ENCODE measurements at regions not wholly inside any gene's neighbourhood (a gene's known extent, or its start where the extent isn't known, plus 50 kb on each side); places are given as distances from the start of the nearest gene placed in this dataset.

DNA sequence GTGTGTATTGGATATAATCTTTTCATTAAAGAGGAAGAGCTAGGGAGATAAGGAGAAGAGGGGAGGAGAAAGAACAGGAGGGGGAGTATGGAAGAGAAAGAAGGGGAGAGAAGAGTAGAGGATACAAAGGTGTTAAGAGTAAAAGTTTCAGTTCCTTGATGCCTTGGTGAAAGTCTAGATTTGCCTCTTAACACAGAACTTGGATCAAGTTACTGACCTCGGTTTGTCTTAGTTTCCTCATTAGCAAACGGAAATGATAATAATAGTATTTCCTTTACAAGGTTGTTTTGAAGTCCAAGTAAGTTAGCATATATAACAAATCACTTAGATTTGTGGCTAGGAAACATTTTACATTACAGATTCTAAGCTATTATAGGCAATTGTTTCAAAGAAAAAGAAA lies 287.1 kb downstream of the PPARGC1A start:
- POLR2A ChIA-PET (ENCODE audit: low non-redundant PET): no interaction called here
- DNase-seq (ENCODE audit: low spot score): no peak
- H3K27ac ChIP-seq: no peak overlapping the region
- TF ChIP-seq CTCF (conservative IDR thresholded peaks at IDR 0.05; ENCODE audit: low read depth): no peak
- CTCF ChIA-PET: no interaction called here

DNA sequence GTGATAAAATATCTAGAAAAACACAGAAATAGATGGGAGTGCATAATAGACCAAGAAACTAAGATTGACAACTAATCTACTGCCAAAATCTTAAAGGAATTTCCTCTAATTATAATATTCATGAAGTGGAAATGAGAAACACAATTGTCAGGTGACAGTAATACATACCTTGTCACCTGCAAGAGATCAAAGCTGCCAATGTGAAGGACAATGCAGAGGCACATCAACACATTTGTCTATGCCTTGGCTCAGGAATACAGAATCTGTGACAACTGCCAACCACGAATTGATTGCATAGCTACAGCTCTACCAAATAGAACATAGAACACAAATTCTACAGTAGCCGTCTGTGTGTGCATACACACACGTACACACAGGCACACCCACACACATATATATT lies 295.7 kb downstream of the PPARGC1A start:
- POLR2A ChIA-PET (ENCODE audit: low non-redundant PET): no interaction called here
- no peak overlapping the region for H3K27ac ChIP-seq
- DNase-seq (ENCODE audit: low spot score): no peak
- CTCF ChIA-PET: interaction anchor here (0.6 kb wide), 1 partner anchor 545 kb away, joined by 3 read pairs; no protein-coding TSS in a partner anchor
- no peak for TF ChIP-seq CTCF (conservative IDR thresholded peaks at IDR 0.05; ENCODE audit: low read depth)

GRCh38 chr4:23590431-23590830 lies 299.4 kb downstream of the PPARGC1A start:
- DNase-seq (ENCODE audit: low spot score): no peak
- ChIA-PET CTCF (no interaction called here), POLR2A (ENCODE audit: low non-redundant PET) (no interaction called here)
- TF ChIP-seq CTCF (conservative IDR thresholded peaks at IDR 0.05; ENCODE audit: low read depth): no peak
- H3K27ac ChIP-seq: no peak overlapping the region

DNA sequence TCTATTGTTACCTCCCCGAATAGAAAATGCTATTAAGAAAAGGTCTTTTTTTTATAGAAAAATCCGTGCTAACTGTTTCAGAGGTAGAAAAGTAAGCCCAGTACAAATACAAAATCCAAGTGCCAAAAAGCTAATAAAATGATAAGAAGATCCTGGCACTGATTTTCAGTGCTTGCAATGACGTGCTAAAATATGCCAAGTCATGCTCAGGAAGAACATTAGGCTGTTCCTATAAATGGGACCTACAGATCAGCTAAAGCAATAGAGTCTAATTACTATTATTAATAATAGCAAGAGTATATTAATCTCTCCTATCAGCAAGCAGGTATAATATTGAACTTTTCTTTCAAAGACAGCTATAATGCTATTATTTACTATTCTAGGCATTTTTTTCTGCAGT lies 305.8 kb downstream of the PPARGC1A start:
- TF ChIP-seq CTCF (conservative IDR thresholded peaks at IDR 0.05; ENCODE audit: low read depth): no peak
- ChIA-PET POLR2A (ENCODE audit: low non-redundant PET) (no interaction called here), CTCF (interaction anchor here (0.6 to 1.0 kb wide), 2 partner anchors 126 to 250 kb away, joined by 3 read pairs; no protein-coding TSS in a partner anchor)
- DNase-seq (ENCODE audit: low spot score): no peak
- H3K27ac ChIP-seq: no peak overlapping the region

DNA sequence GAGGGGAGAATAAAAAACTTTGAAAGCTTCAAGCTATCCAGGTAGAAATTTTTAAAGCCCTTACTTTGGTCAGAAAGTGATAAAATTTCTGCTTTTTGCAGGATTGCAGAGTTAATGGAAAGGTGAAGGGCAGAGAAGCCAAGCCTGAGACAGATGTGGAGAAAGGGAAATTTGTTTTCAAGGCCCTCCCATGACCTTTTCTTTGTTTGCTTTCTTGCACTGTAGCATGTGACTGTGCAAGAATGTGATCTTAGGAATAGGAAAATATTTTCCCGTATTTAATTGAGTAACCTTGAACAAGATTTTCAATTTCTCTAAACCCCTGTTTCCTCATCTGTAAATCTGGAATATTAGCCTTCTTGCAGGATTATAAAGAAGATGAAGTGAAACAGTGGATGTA lies 307.2 kb downstream of the PPARGC1A start:
- POLR2A ChIA-PET (ENCODE audit: low non-redundant PET): no interaction called here
- no peak for DNase-seq (ENCODE audit: low spot score)
- H3K27ac ChIP-seq: no peak overlapping the region
- TF ChIP-seq CTCF (conservative IDR thresholded peaks at IDR 0.05; ENCODE audit: low read depth): no peak
- CTCF ChIA-PET: interaction anchor here (0.7 kb wide), 1 partner anchor 129 kb away, joined by 4 read pairs; no protein-coding TSS in a partner anchor

- no peak for DNase-seq (ENCODE audit: low spot score)
- ChIA-PET POLR2A (ENCODE audit: low non-redundant PET) (no interaction called here), CTCF (no interaction called here)
- no peak overlapping the region for H3K27ac ChIP-seq
- TF ChIP-seq CTCF (conservative IDR thresholded peaks at IDR 0.05; ENCODE audit: low read depth): no peak
These were observed 310.7 kb downstream of the PPARGC1A start for GRCh38 chr4:23579166-23579565.

DNA sequence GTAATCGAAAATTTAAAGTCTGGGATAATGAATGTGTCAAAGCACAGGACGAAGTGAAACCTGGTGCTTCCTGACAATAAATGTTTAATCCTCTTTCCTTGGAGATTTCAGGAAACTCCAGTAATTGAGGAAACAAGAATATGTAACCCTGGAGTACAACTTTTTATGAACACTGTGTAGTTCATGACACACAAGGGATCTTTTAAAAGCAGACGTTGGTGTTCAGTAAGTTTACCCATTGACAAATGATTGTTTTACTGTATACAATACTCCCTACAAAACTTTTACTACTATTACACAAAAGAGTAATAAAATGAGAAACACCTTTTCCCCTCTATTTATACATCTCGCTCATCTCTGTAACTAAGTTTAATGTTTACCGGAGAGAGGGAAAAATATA lies 312.4 kb downstream of the PPARGC1A start:
- TF ChIP-seq CTCF (conservative IDR thresholded peaks at IDR 0.05; ENCODE audit: low read depth): no peak
- ChIA-PET POLR2A (ENCODE audit: low non-redundant PET) (no interaction called here), CTCF (no interaction called here)
- DNase-seq (ENCODE audit: low spot score): no peak
- no peak overlapping the region for H3K27ac ChIP-seq

Data from RWPE1 (cell line).